HG03575 (cell line): ENCODE measurements at regions not wholly inside any gene's neighbourhood (a gene's known extent, or its start where the extent isn't known, plus 50 kb on each side); places are given as distances from the start of the nearest gene placed in this dataset.

ENCODE experiments used
- ATAC-seq: cut with Tn5 transposase; IDR thresholded peaks from one replicate; pipeline ENCODE4 v1.9.1; 2021; ENCODE audit not compliant: unreplicated experiment, insufficient number of reproducible peaks, low FRiP score; ENCODE audit errors: extremely low read depth

GRCh38 chr10:4522296-4523000, 303.6 kb upstream of the AKR1E2 start:
- peak; percentile 62 for ATAC-seq

- ATAC-seq, result no peak
Observed at GRCh38 chr10:4519658-4520402, 306.2 kb upstream of the AKR1E2 start.

- ATAC-seq, result no peak
Observed at GRCh38 chr10:4517746-4518145, 308.3 kb upstream of the AKR1E2 start.

GRCh38 chr10:4515721-4516120, 310.3 kb upstream of the AKR1E2 start:
- no peak for ATAC-seq

GRCh38 chr10:4514445-4515108, 311.4 kb upstream of the AKR1E2 start:
- ATAC-seq, result no peak

- no peak for ATAC-seq
Observed at GRCh38 chr10:4512671-4513240, 313.3 kb upstream of the AKR1E2 start.

GRCh38 chr10:4512196-4512595, 313.8 kb upstream of the AKR1E2 start:
- ATAC-seq, result no peak

- no peak for ATAC-seq
Observed at GRCh38 chr10:4511509-4511908, 314.5 kb upstream of the AKR1E2 start.

GRCh38 chr10:4509405-4509804, 316.6 kb upstream of the AKR1E2 start:
- no peak for ATAC-seq

- ATAC-seq, result no peak
Observed at GRCh38 chr10:4506095-4506494, 319.9 kb upstream of the AKR1E2 start.

GRCh38 chr10:4504550-4504949, 321.5 kb upstream of the AKR1E2 start:
- no peak for ATAC-seq

GRCh38 chr10:4503076-4503475, 322.9 kb upstream of the AKR1E2 start:
- ATAC-seq, result no peak

GRCh38 chr10:4501306-4501705, 324.7 kb upstream of the AKR1E2 start:
- ATAC-seq, result no peak

- ATAC-seq, result no peak
Observed at GRCh38 chr10:4498711-4499251, 327.2 kb upstream of the AKR1E2 start.

GRCh38 chr10:4494551-4494950, 331.5 kb upstream of the AKR1E2 start:
- no peak for ATAC-seq

GRCh38 chr10:4492202-4492601, 333.8 kb upstream of the AKR1E2 start:
- ATAC-seq, result no peak

- no peak for ATAC-seq
Observed at GRCh38 chr10:4488904-4489303, 337.1 kb upstream of the AKR1E2 start.

GRCh38 chr10:4485636-4486035, 340.4 kb upstream of the AKR1E2 start:
- no peak for ATAC-seq

GRCh38 chr10:4483811-4484210, 342.2 kb upstream of the AKR1E2 start:
- no peak for ATAC-seq
